ENCODE measurements at regions not wholly inside any gene's neighbourhood (a gene's known extent, or its start where the extent isn't known, plus 50 kb on each side); places are given as distances from the start of the nearest gene placed in this dataset.

DNA sequence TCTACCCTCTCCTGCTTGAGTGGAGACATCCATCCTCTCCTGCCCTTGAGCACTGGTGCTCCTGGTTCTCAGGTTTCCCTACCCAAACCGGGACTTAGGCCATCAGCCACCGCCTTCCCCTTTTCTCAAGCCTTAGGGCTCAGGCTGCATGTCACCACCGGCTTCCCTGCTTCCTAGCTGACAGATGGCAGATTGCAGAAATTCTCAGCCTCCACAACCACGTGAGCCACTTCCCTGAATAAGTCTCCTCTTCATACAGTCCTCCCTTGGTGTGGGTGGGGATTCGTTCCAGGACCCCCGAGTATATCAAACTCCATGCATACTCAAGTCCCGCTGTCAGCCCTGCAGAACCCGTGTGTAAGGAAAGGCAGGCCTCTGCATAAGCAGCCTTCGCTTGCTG lies 203.5 kb upstream of the ZNF32 start:
- H3K9me3 ChIP-seq = no peaks in the 10 kb centered on the region
- H3K4me3 ChIP-seq = no peak overlapping the region
- no peak overlapping the region for H3K27ac ChIP-seq
- WGBS, 2 donors = 67 to 74% methylated on average over 9 of the region's 9 CpGs
- peaks cover 0 to 14% (median 0%) of the 10 kb centered on the region in 4 donors for H3K4me1 ChIP-seq
- no peaks in the 10 kb centered on the region for H3K36me3 ChIP-seq
- no peaks in the 10 kb centered on the region for H3K27me3 ChIP-seq
- TF ChIP-seq CTCF (IDR thresholded peaks at IDR 0.05) (no peak), EP300 (IDR thresholded peaks at IDR 0.05) (no peak), POLR2A (IDR thresholded peaks at IDR 0.05) (no peak)
- DNase-seq (ENCODE audit: low spot score in 2 of 2) = no peak

- H3K4me1 ChIP-seq = peaks cover 0 to 19% (median 3%) of the 10 kb centered on the region in 4 donors
- no peak overlapping the region for H3K4me3 ChIP-seq
- TF ChIP-seq POLR2A (IDR thresholded peaks at IDR 0.05) (no peak), EP300 (IDR thresholded peaks at IDR 0.05) (no peak), CTCF (IDR thresholded peaks at IDR 0.05) (no peak)
- no peaks in the 10 kb centered on the region for H3K36me3 ChIP-seq
- no peaks in the 10 kb centered on the region for H3K27me3 ChIP-seq
- H3K27ac ChIP-seq = no peak overlapping the region
- WGBS, 2 donors = 92 to 94% methylated on average over 3 of the region's 3 CpGs
- H3K9me3 ChIP-seq = no peaks in the 10 kb centered on the region
- DNase-seq (ENCODE audit: low spot score in 2 of 2) = no peak
Measured at GRCh38 chr10:43851030-43851429, 202.3 kb upstream of the ZNF32 start.

DNA sequence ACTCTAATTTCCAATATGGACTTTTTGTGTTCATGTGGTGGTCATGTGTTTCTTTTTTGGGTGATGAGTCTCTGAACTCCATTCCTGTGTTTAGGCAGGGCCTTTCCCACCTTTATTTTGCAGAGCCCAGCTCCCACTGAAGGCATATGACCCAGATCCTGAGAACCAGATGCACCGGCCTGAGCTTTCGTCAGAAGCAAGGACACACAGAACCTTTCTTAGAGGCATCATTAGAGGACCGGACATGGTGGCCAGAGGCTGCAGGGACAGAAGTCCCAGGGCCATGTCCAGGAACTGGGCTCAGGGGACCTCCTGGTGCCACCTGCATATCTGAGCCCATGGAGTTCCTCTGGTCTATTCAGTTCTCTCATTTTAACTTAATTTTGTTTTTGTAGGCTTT lies 200.9 kb upstream of the ZNF32 start:
- WGBS, 2 donors = 84 to 96% methylated on average over 3 of the region's 3 CpGs
- no peak for DNase-seq (ENCODE audit: low spot score in 2 of 2)
- no peak overlapping the region for H3K27ac ChIP-seq

GRCh38 chr10:43846968-43847367 lies 198.3 kb upstream of the ZNF32 start:
- H3K27ac ChIP-seq = peak overlapping the region in 1 of 4 donors; percentile 57
- DNase-seq (ENCODE audit: low spot score in 2 of 2) = no peak
- 53 to 55% methylated on average over 4 of the region's 4 CpGs for WGBS, 2 donors
- no peak overlapping the region for H3K4me3 ChIP-seq
- no peak for TF ChIP-seq CTCF (IDR thresholded peaks at IDR 0.05)
- TF ChIP-seq EP300 (IDR thresholded peaks at IDR 0.05) = peak in 1 of 2 donors; percentile 23
- TF ChIP-seq POLR2A (IDR thresholded peaks at IDR 0.05) = no peak
- H3K9me3 ChIP-seq = no peaks in the 10 kb centered on the region
- peaks cover 0 to 42% (median 13%) of the 10 kb centered on the region in 4 donors for H3K4me1 ChIP-seq
- H3K36me3 ChIP-seq = no peaks in the 10 kb centered on the region
- no peaks in the 10 kb centered on the region for H3K27me3 ChIP-seq

More for the DNA sequence above, 200.9 kb upstream of the ZNF32 start:
- H3K36me3 ChIP-seq = no peaks in the 10 kb centered on the region
- no peaks in the 10 kb centered on the region for H3K27me3 ChIP-seq
- H3K9me3 ChIP-seq = no peaks in the 10 kb centered on the region
- no peak overlapping the region for H3K4me3 ChIP-seq
- TF ChIP-seq EP300 (IDR thresholded peaks at IDR 0.05) (no peak), POLR2A (IDR thresholded peaks at IDR 0.05) (no peak), CTCF (IDR thresholded peaks at IDR 0.05) (no peak)
- H3K4me1 ChIP-seq = peaks cover 0 to 34% (median 9%) of the 10 kb centered on the region in 4 donors

GRCh38 chr10:43846187-43846680 lies 197.6 kb upstream of the ZNF32 start:
- H3K4me1 ChIP-seq = peaks cover 0 to 42% (median 13%) of the 10 kb centered on the region in 4 donors
- H3K4me3 ChIP-seq = no peak overlapping the region
- DNase-seq (ENCODE audit: low spot score in 2 of 2) = no peak
- H3K27ac ChIP-seq = peak overlapping the region in 2 of 4 donors; percentile 37 to 57
- H3K27me3 ChIP-seq = no peaks in the 10 kb centered on the region
- no peaks in the 10 kb centered on the region for H3K9me3 ChIP-seq
- no peak for TF ChIP-seq CTCF (IDR thresholded peaks at IDR 0.05)
- TF ChIP-seq POLR2A (IDR thresholded peaks at IDR 0.05) = no peak
- peak in 1 of 2 donors; percentile 58 for TF ChIP-seq EP300 (IDR thresholded peaks at IDR 0.05)
- H3K36me3 ChIP-seq = no peaks in the 10 kb centered on the region
- WGBS, 2 donors = 49 to 63% methylated on average over 11 of the region's 11 CpGs

All from tibial nerve (tissue), 4 donors.